ENCODE measurements at regions not wholly inside any gene's neighbourhood (a gene's known extent, or its start where the extent isn't known, plus 50 kb on each side); places are given as distances from the start of the nearest gene placed in this dataset.

GRCh38 chr19:30742406-30742938, 370.3 kb downstream of the ZNF536 start:
- TF ChIP-seq CTCF (IDR thresholded peaks at IDR 0.05; ENCODE audit: poor library complexity), result no peak
- TF ChIP-seq EZH2 (IDR thresholded peaks at IDR 0.05; ENCODE audit: borderline replicate concordance), result no peak

All from hepatocyte (in vitro differentiated cells).